ENCODE measurements at regions not wholly inside any gene's neighbourhood (a gene's known extent, or its start where the extent isn't known, plus 50 kb on each side); places are given as distances from the start of the nearest gene placed in this dataset.

DNA sequence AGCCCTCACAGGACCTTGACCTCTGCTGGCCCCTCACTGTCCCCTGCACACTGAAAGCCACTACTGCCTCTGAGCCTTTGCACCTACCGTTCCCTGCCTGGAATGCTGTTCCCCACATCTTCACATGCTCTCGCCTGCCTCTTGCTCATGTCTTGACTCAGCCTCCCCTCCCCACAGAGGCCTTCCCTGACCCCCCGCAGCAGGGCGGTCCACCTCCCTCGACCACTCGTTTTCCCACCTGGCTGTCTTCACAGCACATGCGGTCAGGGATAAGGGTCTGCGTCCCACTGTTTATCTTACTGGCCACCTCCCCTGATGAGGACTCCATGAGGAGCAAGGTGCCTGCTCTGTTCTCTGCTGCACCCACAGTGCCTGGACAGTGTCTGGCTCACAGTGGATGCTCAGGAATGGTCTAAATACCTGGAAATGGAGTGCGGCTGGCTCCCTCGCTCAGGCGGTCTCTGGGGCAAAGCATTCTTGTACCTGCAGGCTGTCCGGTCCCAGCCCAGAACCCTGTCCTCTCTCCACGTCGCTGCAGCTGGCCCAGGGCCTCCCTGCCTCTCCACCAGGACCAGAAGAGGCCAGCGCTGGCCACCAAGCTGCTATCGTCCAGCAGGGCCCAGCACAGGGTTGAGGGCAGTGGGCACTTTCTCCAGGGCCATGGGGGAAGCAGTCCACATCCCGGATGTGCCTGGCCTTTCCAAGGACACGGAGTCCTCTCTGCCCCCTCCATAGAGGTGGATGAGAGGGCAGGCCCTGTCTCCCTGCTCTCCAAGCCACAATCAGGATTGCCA is 107.4 kb downstream of the NCOR2 start:
- in situ Hi-C loops (cut with MboI; ENCODE audit: low sequenced_read_pairs) = no loop called here

DNA sequence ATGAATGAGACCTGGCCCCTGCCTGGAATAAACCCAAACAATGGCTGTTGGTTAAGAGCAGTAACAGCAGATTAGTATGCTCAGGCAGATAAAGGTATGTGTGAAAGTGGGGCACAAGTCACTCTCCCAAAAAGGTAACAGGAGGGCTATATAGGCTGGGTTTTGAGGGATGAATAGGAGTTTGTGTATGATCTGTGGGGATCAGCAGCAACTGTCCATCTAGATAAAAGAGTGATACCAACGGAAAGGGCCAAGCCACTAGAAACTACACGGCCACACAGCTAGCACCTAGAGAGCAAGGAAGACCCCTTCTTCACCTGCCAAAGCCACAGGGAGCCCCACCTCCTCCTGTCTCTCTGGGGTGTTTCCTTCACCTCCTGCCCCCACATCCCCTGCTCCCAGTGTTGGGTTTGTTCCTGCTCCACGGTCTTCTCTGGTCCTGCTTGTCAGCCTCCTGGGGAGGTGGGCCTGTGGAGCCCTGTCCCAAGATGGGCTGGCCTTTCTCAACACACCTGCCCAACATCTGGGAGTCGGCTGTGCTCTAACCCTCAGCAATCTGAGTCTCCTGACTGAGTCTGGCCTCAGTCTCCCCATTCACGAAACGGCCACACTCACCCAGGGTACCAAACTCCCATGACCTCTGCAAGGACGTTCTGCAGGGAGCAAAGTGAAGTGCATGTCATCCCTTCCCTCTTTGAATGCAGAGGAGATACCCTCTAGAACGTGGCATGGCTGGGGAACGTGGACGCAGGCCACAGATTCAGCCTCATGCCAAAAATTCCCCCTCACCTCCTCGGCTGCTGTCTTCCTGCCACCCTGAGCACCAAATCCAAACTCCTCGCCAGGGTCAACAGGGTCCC is 108.2 kb downstream of the NCOR2 start:
- in situ Hi-C loops (cut with MboI; ENCODE audit: low sequenced_read_pairs) = no loop called here

GRCh38 chr12:124458220-124458991 is 109.0 kb downstream of the NCOR2 start:
- in situ Hi-C loops (cut with MboI; ENCODE audit: low sequenced_read_pairs) = no loop called here

DNA sequence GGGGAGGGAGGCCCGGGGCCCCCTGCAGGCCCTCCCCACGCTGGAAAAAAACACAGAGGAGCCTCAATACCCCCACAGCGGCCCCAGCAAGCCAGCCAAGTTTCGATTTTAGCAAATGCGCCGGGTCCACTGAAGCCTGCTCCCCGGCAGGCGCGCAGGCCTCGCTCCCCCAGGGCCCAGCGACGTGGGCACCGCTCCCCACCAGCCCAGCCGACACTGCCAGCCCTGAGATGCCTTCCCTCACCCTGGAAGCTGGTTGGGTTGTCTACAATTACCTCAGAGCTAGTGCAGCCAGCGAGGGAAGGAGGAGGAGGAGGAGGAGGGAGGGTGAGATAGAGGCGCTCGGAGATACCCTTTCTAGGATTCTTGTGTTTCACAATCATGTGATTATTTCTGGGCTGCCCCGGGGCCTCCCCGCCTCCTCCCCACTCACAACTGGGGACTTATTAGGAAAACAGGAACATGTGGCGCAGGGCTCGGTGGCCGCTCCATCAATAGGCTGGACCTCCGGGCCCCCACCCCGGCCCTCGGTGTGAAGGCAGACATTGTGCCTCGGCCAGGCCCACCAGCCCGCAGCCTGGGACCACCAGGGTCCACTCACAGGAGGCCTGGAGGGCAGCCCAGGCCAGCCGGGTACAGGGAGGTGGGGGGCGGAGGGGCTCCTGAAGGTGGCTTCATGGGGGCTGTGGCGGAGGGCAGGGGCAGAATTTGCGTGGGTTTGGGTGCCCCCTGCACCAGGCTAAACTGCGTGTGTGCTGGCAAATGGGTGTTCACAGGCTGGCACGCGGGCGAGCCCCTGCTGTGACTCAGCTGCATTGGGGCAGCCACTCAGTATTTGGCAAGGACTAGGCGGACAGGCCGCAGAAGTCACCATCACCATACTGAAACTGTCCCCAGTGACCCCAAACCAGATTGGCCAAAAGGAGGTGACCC is 109.9 kb downstream of the NCOR2 start:
- in situ Hi-C loops (cut with MboI; ENCODE audit: low sequenced_read_pairs) = no loop called here

GRCh38 chr12:124456652-124457152 is 110.7 kb downstream of the NCOR2 start:
- in situ Hi-C loops (cut with MboI; ENCODE audit: low sequenced_read_pairs) = no loop called here

GRCh38 chr12:124456133-124456651 is 111.2 kb downstream of the NCOR2 start:
- in situ Hi-C loops (cut with MboI; ENCODE audit: low sequenced_read_pairs) = no loop called here

- in situ Hi-C loops (cut with MboI; ENCODE audit: low sequenced_read_pairs) = no loop called here
Observed at GRCh38 chr12:124455336-124455735, 112.1 kb downstream of the NCOR2 start.

GRCh38 chr12:124454735-124455134 is 112.7 kb downstream of the NCOR2 start:
- in situ Hi-C loops (cut with MboI; ENCODE audit: low sequenced_read_pairs) = no loop called here

DNA sequence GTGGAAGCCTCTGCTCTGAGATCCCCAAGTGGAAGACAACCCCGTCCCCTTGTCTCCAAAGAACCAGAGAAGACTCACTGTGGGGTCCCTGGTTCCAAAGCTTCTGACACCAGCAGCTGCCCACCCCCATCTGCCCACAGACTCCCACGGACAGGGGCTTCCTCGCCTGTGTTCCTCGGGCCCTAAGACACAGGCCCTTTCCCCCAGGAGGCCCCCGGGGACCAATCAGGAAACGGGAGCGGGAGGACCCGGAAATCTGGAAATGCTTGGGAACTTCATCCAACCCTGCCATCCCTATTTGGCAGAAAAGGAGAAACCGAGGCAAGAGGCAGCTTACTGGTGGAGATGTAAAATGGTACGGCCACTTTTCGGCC is 113.1 kb downstream of the NCOR2 start:
- in situ Hi-C loops (cut with MboI; ENCODE audit: low sequenced_read_pairs) = no loop called here

DNA sequence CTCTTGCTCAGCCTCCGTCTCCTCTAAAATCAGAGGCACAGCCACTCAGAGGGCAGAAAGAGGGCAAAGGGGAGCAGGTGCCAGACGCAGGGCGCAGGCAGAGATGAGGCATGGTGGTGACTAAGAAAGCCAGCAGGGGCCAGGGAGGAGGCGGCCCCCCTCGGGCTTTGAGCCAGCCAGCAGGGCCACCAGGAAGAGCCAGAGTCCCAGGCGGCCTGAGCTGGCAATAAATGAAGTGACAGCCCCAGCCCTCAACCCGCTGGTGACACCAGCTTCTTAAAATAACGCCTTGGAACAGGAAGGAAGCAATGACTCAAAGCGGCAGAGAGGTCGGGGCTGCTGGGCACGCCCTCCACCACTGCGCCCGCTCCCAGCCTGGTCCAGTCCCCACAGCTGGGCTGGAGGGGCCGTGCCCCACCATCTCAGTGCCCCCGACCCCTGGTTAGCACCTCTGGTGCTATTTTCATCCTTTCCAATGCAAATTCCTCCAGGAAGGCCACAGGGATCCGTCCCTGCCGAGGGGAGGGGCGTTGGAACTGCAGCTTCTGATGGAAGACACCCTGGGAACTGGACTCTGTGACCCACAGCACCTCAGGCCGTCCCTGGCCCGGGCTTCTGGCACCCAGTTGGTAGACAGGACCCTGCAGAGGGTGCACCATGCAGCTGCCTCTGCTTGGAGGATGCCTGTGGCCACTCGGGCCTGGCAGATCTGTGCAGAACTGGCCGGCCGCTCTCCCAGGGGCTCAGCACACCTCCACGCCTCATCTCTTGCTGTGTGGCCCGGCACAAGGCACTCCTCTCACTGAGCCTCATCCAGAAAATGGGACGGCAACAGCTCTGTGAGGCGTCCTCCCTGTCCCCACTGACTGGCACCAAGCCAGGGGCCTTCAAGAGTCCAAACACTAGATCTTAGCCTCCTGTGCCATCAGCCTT is 113.7 kb downstream of the NCOR2 start:
- in situ Hi-C loops (cut with MboI; ENCODE audit: low sequenced_read_pairs) = no loop called here

GRCh38 chr12:124452576-124453331 is 114.7 kb downstream of the NCOR2 start:
- in situ Hi-C loops (cut with MboI; ENCODE audit: low sequenced_read_pairs) = no loop called here

DNA sequence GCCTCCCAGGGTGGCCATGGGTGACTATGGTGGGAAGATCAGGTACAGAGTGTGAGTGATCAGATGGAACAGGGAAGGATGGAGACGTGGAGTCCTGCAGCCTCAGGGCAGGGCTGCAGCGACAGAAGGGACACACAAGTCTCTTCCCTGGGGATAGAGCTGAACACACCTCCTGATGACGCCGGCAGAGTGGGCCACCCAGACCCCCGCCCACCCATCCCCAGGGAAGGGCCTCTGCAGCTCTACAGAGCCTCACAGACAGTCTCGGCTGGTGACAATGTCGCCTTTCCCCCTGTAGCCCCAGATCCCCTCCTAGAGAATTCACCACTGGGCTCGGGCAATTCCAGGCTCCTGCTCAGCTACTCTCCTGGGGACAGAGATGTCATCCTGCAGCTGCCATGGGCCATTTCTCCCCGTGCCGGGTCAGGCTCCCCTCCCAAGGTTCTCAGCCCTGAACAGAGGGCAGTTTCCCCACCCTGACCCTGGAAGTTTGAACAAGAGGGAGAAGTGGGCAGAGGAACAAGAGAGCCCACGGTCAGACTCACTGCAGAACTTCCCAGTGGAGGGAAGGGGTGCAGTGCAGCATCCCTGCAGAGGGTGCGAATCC is 115.7 kb downstream of the NCOR2 start:
- in situ Hi-C loops (cut with MboI; ENCODE audit: low sequenced_read_pairs) = no loop called here

- in situ Hi-C loops (cut with MboI; ENCODE audit: low sequenced_read_pairs) = no loop called here
Observed at GRCh38 chr12:124451016-124451415, 116.4 kb downstream of the NCOR2 start.

DNA sequence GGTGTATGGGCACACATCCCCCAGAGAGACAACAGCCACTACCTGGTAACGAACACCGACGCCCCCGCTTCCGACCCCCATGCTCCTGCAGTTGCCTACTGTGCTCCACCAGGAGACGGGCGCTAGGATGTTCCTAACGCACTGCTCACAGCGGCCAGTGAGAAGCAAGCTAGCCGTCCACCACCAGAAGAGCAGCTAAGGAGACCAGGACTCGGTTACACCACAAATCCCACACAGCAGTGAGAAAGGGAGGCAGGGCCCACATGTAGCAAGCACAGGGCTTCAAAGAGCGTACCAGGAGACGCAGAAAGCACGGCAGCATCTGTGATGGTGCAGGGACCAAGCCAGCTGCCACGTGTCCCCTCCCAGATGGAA is 117.0 kb downstream of the NCOR2 start:
- in situ Hi-C loops (cut with MboI; ENCODE audit: low sequenced_read_pairs) = no loop called here

DNA sequence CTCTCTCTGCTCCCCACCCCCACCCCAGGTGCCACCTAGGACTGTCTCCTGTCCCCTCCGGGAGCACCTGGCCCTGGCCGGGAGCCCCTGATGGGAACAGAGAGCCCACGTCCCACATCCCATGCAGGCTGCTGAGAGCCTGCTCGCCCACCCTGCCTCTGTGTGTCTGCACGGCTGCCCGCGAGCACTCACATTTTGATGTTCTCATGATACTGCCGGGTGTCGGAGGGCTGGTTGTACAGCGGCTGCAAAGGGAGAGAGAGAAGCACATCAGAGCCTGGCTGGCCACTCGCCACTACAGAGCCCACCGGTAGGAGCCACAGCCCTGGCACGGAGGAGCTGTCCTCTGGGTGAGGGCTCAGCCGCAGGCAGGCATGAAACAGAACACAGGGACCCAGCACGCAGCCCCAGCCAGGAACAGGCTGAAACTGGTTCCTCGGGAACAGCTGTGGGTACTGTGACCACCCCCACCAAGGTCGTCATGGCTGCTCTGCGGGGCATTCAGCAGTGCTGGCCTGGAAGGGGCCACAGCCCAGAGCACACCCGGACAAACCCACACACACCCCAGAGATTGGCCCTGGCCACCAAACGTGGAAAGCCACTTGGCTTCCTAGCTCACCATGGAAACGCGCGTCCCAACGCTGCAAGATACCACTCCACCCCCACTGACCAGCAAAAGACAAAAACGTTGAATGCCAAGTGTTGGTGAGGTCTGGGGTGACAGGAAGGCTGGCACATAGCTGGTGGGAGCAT is 117.6 kb downstream of the NCOR2 start:
- in situ Hi-C loops (cut with MboI; ENCODE audit: low sequenced_read_pairs) = no loop called here

DNA sequence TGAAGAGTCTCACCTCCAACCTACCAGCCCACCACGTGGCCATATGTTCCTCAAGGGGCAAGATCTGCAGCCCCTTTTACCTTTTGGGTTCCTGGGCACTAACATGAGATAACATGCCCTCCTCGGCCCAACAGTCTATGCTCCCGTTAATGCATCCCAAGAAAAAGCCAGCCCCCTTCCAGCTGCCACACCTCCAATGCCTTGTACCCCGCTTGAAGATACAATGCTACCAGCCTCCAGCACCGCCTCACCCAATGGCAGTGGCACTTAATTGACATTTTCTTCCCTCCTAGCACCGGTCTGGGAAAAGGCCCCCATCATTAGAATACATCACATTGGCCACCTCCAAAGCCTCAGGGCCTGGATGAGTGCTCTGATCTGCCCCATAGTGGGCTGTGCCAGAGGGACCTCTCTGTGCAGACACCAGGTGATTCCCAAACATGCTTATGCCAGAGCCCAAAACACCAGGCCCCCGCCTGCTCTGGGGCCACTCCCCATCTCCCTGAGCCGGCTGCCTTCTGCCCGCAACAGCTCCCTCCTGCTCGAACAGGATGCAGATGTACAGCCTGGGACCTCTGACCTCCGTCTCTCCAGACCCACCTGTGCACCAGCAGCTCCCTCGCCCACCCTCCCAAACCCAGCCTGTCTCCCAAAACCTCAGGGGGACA is 118.3 kb downstream of the NCOR2 start:
- in situ Hi-C loops (cut with MboI; ENCODE audit: low sequenced_read_pairs) = no loop called here
